WI38 (cell line): ENCODE measurements at regions not wholly inside any gene's neighbourhood (a gene's known extent, or its start where the extent isn't known, plus 50 kb on each side); places are given as distances from the start of the nearest gene placed in this dataset.

Experiments used
- H3K4me3 ChIP-seq: 2 replicates; pipeline ENCODE4 v1.5.1; 2011; ENCODE audit warnings: low read depth, mild to moderate bottlenecking, control low read depth, low read length
- TF ChIP-seq, protein P1 (sequence below): IDR thresholded peaks from 2 replicates; pipeline ENCODE4 v1.5.1; 2012; ENCODE audit warnings: low read depth, mild to moderate bottlenecking, control low read depth, low read length

DNA sequence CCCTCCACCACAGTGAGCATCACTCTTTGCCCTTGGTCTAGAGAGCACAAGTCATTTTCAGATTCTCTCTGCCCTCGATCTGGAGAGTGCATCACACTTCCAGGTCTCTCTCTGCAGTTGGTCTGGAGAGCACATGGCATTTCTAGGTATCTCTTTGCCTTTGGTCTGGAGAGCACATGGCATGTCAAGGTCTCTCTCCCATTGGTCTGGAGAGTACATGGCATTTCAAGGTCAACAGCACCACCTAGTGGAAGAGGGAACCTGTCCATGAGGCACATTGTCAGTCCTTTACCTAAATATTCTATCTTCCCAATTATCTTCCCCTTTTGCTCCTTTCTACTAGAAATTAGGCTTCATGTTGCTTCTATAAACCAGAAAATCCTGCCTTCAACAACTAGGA lies 1139.4 kb downstream of the XPNPEP1 start:
- TF ChIP-seq, protein P1, sequence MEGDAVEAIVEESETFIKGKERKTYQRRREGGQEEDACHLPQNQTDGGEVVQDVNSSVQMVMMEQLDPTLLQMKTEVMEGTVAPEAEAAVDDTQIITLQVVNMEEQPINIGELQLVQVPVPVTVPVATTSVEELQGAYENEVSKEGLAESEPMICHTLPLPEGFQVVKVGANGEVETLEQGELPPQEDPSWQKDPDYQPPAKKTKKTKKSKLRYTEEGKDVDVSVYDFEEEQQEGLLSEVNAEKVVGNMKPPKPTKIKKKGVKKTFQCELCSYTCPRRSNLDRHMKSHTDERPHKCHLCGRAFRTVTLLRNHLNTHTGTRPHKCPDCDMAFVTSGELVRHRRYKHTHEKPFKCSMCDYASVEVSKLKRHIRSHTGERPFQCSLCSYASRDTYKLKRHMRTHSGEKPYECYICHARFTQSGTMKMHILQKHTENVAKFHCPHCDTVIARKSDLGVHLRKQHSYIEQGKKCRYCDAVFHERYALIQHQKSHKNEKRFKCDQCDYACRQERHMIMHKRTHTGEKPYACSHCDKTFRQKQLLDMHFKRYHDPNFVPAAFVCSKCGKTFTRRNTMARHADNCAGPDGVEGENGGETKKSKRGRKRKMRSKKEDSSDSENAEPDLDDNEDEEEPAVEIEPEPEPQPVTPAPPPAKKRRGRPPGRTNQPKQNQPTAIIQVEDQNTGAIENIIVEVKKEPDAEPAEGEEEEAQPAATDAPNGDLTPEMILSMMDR: no peak
- H3K4me3 ChIP-seq: no peak overlapping the region

DNA sequence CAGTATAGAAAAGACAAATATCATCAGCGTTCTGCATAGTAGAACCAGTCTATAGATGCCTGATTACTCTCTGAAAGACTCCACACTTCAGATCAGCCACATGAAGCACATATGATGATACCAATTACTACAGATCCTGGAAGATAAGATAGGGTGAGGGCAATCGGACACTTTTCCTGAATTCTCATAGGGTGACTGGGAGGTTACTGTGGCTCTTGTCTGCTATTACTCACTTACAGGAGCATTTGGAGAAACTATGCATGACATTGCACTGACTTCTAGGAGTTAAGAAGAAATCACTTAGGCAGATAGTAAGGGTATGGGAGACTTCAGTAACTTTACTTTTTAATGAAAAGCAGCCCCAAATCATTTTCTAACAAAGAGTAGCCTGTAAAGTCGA lies 1140.9 kb downstream of the XPNPEP1 start:
- TF ChIP-seq, protein P1: no peak

DNA sequence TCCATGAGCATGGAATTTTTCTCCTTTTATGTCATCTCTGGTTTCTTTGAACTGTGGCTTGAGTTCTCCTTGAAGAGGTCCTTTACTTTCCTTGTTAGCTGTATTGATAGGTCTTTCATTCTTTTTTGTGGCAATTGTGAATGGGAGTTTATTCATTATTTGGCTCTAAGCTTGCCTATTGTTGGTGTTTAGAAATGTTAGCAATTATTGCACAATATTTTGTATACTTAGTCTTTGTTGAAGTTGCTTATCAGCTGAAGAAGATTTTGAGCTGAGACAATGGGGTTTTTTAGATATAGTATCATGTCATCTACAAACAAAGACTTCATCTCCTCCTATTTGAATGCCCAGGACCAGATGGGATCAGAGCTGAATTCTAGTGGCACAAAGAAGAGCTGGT lies 1143.8 kb downstream of the XPNPEP1 start:
- H3K4me3 ChIP-seq: no peak overlapping the region
- TF ChIP-seq, protein P1: no peak

More for the DNA sequence above, 1140.9 kb downstream of the XPNPEP1 start:
- no peak overlapping the region for H3K4me3 ChIP-seq

- H3K4me3 ChIP-seq: no peak overlapping the region
- TF ChIP-seq, protein P1: no peak
These were observed 1147.3 kb downstream of the XPNPEP1 start for GRCh38 chr10:108775911-108776475.

DNA sequence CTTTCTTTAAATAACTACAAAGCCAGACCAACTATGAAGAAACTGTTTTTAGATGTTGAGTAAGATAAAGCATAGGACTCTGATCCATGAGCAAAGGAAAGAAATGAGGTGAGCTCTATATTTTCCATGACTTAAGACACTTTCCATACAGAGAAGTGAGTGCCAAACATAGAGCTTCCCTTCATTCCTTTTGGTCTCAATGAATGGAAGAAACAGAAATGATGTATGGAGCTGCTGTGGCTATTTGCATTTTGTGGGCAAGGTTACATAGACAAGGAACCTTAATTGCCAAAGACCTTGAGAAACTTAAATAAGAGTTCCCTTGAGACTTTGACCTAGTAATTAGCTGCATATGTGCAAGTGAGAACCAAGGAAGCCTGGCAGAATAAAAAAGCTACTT lies 1152.2 kb downstream of the XPNPEP1 start:
- TF ChIP-seq, protein P1: no peak
- no peak overlapping the region for H3K4me3 ChIP-seq

GRCh38 chr10:108765794-108766193 lies 1157.5 kb downstream of the XPNPEP1 start:
- no peak overlapping the region for H3K4me3 ChIP-seq
- TF ChIP-seq, protein P1: no peak

DNA sequence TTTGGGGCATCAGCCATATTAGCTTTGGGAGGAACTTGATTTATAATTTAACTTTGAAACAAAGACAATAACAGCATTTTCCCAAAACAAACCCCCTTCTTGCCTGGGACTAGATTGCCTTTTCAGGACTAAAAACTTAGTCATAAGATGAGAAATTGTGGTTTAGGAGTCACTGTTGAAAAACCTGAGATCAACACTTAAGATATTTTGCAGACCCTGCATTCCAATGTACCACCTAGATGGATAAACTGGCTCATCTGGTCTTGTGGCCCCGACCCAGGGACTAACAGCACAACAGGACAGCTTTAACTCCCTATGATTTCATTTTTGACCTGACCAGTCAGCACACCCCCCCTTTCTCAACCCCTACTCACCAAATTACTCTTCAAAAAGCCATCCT lies 1165.4 kb downstream of the XPNPEP1 start:
- H3K4me3 ChIP-seq: no peak overlapping the region
- TF ChIP-seq, protein P1: no peak
